A204.1 (cell line): ENCODE measurements at regions not wholly inside any gene's neighbourhood (a gene's known extent, or its start where the extent isn't known, plus 50 kb on each side); places are given as distances from the start of the nearest gene placed in this dataset.
"Not testable (repeated sequence)": the region's sequence is repeated elsewhere in the genome, so short reads cannot be mapped to it uniquely, and the experiment has no call there.

Experiments used
- FAIRE-seq: peaks from 2 replicates; lab custom pipeline; 2012; peaks lifted over from hg19 to GRCh38; lab: Jason Lieb, UNC

DNA sequence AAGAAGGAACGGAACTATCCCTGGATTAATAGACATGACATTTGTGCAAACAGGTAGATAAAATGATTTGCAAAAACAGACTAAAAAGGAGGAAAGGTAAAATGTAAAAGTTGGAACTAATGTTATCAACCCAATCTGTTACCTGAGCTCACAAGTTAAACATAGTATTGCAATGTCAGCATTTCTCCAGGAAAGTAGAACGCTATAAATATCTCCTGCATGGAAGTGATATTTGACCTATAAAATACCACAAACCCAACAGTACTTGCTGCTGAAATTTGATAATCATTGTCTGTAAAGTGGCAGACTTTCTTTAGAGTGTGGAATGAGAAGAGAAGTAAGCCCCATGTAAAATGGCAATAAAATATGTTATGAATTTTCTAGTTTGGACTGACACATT lies 1435.7 kb downstream of the LRFN5 start:
- no peak for FAIRE-seq

DNA sequence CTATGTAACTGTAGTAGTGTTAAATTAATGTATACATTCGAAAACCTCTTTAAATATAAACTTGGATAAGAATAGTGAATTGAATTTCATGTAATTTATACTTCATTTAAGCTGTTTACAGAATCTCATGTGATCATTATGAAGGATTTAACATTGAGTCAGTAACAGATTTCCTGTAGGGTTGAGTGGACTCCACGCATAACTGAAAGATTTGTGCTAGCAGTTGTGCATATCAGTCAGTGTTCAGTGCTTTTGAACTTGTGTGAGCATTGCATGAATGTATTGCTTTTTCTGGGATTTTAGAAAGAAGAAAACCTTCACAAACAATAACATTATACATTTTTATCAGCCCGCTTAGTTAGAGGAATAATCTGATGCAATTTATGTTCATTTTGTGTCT lies 1435.3 kb downstream of the LRFN5 start:
- no peak for FAIRE-seq

DNA sequence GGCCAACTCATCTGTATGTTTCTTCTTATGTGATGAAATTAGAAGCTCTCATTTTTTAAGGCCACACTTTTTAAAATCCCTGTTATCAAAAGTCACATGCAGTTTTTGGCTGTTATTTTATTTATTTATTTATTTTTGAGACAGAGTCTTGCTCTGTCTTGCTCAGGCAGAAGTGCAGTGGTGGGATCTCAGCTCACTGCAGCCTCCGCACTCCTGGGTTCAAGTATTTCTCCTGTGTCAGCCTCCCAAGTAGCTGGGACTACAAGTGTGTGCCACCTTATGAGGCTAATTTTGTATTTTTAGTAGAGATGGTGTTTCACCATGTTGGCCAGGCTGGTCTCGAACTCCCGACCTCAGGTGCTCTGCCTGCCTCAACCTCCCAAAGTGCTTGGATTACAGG lies 1434.5 kb downstream of the LRFN5 start:
- FAIRE-seq: no peak

DNA sequence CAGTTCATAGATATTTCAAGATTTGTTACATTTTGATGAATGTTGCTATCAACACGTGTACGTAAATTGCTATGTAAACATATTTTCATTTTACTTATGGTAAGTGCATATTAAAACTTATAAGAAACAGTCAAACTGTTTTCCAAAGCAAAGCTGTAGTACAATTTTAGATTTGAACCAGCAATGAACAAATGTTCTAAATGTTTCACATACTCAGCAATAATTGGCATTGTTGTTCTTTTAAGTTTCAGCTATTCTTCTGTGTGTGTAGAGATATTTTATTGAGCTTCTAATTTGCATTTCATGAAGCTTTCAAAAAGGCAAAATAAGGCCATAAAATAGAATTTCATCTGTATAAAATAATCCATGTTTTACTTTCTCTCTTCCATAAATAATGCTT lies 1433.2 kb downstream of the LRFN5 start:
- FAIRE-seq: no peak

DNA sequence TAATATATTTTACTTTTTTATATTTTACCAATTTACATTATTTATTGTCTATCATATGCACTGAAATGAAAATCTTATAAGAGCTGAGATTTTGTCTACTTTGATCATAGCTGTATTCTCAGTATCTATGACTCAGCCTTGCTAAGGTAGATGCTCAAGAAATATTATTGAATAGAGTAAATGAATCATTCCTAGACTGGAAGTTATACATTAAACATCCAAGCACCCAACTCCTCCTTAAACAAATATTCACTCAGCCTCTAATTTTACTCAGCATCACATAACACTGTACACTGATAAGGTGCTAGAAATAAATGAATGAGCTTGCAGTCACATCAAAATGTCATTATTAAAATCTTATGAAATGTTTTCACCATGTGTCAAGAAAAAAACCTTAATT lies 1424.9 kb downstream of the LRFN5 start:
- FAIRE-seq: no peak

DNA sequence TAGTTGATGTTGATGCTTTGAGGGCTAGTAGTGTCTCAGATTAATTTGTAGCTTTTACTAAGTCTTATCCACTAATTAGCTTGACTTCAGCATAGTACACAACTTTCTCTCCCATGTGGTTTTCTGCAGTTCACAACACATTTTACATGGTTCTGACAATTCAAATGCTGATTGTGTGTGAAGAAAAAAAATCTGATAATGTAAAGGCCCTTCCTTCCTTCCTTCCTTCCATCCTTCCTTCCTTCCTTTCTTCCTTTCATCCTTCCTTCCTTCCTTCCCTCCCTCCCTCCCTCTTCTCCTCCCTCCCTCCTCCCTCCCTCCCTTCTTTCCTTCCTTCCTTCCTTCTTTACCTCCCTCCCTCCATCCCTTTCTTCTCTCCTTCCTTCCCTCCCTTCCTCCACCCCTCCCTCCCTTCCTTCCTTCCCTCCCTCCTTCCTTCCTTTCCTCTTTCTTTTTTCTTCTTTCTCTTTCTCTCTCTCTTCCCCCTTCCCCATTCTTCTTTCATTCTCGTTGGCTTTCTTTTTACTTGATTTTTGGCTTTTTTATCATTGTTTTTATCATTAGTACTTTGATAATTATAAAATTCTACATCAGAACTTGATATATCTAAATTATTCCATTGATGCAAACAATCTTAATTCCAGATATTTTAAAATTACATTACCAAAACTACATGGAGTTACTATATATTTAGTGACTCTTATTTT lies 1415.6 kb downstream of the LRFN5 start:
- FAIRE-seq: no peak

DNA sequence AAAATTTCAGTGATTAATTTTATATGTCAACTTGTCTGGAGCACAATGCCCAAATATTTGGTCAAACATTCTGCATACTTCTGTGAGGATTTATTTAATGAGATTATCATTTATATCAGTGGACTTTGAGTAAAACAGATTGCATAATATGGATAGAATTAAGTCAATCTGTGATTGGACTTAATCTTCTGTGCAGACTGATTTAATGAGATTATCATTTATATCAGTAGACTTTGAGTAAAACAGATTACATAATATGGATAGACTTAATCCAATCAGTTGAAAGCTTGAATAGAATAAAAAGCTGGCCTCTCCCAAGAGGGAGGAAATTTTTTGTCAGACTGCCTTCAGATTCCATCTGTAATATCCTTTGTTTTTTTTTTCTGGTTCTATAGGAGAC lies 1413.2 kb downstream of the LRFN5 start:
- no peak for FAIRE-seq

DNA sequence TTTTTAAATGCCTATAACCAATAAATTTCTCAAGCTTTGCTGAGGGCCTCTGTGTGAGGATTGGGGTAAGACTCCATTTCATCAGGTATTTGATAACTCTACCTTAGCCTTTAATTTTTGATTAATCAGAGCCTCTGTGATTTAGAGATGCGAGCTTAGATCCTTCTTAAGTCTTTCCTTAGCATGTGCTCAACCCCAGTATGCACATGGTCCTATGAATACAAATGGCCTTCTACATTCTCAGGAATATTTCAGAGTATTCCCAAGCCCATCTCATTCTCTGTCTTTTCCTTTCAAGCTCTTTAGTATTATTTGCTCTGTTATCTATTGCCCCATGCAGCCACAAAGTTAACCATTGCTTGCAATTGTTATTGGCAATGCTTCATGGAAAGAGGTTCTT lies 1407.7 kb downstream of the LRFN5 start:
- no peak for FAIRE-seq

DNA sequence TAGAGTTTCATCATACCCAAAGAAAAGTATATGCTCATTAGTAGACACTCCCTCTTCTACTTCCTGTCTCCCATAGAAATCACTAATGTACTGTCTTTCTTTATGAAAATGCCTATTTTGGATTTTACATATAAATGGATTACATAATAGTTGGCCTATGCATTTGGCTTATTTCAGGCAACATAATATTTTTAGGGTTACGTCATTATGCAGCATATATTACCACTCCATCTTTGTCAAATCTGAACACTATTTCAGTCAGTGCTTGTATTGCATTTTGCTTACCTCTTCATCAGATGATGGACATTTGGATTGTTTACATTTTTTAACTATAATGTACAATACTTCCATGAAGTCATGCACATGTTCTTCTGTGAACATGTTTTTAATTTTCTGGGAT lies 1406.1 kb downstream of the LRFN5 start:
- FAIRE-seq: no peak

DNA sequence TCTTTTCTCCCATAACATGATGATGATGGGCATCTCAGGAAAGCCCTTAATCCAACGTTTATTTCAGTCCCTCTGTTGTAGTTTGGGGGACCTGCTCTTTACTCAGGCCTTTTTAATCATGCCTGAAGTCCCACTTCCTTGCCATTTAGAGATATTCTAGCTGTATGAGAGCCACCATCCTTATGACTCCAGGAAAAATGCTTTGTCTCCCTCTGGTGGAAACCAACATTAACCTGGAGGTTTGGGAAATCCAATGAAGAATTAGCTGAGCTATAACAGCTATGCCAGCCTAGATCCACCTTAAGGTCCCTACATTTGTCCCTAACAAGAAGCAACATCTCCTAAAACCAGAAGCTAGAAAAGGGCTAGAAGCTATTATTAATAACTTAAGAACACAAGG lies 1399.1 kb downstream of the LRFN5 start:
- FAIRE-seq: no peak

DNA sequence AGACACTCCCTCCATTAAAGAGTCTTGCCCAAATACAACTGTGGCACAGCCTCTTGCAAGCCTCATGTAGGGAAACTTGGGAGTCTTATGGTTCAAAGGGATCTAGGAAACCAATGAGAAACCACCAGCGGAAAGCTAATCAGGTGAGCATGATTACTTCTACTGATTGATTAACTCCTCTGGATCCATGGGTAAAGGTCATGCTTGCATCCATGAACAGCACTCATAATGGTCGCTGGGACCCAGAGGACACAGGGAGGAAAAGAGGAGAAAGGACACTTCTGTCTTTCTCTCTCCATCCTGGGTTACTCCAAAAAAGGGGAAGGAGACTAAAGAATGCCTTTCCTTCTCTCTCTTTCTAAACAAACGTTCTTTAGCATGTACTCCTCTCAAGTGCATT lies 1397.2 kb downstream of the LRFN5 start:
- no peak for FAIRE-seq

DNA sequence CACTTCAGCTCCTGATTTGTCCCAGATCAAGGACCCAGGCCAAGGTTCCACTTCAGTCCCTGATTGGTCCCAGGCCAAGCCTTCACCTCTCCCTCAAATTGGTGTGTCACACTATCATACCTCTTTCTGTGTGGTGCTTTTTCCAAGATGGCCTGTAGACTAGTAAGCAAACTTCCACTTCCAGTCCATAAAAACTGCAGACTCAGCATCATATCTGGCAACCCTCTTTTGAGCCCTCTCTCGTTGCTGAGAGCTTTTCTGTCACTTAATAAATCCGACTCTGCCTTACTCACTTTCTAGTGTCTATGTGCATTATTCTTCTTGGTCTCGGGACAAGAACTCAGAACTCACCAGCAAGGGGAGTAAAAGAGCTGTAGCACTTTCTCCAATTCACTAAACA lies 1395.1 kb downstream of the LRFN5 start:
- no peak for FAIRE-seq

DNA sequence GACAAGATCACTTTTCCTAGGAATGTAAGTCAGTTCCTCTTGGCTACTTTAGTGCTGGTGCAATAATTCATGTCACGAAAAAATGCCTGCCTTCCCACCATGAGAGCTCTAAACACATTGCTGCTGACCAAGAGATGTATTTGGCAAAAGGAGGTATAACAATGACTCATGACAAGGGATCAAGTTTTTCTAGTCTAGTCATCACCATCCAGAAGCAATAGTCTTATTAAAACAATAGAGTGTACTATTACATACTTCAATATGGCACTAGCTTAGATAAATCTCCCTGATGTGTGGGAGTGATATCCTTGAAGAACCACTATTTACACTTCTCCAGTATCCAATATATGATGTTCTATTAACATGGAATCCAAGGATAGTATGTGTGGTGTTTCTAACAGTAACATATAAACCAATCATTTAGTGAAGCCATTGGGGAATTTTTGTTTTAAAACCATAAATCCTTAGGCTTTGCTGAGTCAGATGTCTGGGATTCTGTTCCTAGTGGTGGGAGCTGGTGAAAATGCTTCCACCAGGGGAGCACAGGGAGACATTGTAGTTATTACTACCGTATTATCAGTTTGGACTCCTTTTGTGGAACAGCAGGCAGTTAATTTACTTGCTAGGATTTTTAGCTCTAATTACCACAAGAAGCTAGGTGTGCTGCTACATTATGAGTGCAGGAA lies 1387.5 kb downstream of the LRFN5 start:
- no peak for FAIRE-seq

DNA sequence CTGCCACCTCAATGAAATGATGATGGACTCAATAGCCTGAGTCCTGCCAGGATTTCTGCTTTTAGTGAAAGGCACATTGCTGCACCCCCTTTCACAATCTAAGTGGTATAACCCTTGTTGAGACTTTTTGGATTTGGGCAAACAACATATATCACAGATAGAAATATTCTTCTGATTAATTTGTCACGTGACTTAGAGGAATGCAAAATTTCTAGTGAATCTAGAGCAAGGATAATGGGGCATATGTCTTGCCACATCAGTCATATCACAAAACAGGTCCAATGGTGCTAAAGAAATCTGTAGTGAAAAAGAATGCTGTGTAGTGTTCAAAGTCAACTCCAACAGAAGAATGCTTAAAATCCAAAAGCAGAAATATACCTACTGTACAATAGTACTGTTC lies 1386.3 kb downstream of the LRFN5 start:
- no peak for FAIRE-seq

DNA sequence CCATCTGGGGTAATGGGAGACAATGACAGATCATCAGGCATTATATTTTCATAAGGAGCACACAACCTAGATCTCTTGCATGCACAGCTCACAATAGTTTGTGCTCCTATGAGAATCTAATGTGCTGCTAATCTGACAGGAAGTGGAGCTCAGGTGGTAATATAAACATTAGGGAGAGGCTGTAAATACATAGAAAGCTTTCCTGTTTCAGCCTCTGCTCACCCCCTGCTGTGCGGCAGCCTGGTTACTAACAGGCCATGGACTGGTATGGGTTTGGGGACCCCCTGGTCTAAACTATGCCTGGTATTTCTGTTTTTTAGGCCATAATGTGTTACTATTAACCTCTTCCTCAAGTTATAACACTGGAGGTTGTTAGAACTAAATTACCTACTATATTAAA lies 1373.7 kb downstream of the LRFN5 start:
- FAIRE-seq: no peak

DNA sequence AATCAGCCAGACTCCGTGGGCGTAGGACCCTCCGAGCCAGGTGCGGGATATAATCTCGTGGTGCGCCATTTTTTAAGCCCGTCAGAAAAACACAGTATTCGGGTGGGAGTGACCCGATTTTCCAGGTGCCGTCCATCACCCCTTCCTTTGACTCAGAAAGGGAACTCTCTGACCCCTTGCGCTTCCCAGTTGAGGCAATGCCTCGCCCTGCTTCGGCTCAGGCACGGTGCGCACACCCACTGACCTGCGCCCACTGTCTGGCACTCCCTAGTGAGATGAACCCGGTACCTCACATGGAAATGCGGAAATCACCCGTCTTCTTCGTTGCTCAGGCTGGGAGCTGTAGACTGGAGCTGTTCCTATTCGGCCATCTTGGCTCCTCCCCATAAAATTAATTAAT lies 1366.5 kb downstream of the LRFN5 start:
- FAIRE-seq: not testable (repeated sequence)

DNA sequence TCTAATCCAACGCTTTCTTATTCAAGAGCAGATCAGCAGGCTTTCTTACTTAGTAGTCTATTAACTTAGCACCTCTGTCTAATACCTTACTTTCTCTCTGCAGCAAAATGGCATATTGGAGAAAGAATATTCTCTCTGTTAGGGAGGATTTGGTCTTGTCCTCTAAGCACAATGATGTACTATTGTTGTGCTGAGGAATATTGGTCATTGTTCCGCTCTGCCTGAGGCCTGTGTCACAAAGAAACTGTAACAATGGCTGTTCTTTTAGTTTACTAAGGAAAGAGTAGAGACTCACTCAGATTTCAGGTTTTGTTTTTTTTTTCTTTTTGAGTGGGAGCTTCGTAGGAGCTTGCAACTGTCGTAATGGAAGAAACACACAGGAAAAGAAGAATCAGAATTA lies 1358.8 kb downstream of the LRFN5 start:
- FAIRE-seq: no peak

DNA sequence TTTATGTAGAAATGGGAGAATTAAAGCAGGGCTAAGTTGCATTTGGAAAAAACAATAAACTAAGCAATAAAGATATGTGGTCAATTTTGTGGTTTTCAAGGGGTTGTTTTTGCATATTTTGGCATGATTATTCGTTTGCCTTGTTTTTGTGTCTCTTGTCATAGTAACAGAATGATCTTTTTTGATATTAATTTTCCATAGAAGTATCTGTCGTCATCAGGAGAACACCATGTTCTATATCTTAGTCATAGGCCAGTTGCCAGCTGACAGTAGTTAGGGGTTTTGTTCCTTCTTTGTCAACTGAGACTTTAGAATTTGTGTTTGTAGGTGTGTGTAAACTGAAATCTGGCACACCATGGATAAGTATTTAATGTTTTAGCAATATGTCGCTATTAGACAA lies 1354.8 kb downstream of the LRFN5 start:
- no peak for FAIRE-seq

DNA sequence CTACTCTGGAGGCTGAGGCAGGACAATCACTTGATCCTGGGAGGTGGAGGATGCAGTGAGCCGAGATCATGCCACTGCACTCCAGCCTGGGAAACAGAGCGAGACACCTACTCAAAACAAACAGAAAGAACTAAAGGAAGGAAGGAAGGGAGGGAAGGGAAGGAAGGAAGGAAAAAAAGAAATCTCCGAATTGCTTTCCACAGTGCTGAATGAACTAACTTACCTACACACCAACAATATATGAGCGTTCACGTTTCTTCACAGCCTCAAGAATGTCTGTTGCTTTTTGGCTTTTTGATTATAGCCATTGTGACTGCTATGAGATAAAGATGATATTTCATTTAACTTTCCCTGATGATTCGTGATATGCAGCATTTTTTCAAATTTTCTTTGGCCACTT lies 1343.7 kb downstream of the LRFN5 start:
- no peak for FAIRE-seq

DNA sequence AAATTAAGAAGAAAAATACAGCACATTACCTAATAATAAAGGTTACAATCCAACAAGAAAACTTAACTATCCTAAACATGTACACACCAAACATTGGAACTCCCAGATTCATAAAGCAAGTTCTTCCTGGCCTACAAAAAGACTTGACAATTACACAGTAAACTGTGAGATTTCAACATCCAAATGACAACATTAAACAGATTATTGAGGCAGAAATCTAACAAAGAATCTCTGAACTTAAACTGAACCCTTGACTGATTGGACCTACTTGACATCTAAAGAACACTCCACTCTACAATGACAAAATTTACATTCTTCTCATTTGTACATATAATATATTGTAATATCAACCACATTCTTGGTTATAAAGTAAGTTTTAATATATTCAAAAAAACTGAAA lies 1341.3 kb downstream of the LRFN5 start:
- FAIRE-seq: no peak

DNA sequence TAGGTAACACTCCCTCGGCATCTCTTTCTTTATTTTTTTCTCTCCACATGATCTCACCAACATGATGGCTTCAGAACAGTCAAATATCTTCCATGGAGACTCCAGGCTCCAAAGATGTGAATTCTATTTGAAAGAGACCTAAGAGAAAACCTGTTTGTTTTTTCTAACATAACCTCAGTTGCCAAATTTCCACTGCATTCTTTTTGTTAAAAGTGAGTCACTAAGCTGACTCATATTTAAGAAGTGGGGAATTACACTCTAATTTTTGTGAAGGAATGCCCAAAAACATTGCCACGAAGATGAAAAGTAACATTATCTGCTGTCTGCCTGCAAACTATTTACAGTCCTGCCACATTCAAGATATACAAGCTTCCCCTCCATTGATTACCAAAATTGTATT lies 1337.6 kb downstream of the LRFN5 start:
- no peak for FAIRE-seq

DNA sequence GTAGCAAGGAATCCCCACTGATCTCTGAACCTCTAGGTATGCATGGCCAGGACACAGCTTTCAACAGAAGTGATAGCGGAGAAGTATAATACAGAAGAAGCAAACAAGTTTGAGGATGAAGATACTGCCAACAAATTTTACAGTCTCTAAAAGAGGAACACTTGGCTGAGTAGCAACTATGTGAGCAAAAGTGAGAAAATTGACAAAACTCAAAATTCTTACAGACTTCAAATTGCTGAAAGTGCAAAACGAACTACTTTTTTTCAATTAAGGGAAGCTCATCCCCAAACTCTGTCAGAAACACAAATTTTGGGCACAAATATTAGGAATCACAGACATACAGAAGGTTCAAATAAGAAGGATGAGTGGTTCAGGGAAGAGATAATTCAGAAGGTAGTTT lies 1324.6 kb downstream of the LRFN5 start:
- FAIRE-seq: no peak

DNA sequence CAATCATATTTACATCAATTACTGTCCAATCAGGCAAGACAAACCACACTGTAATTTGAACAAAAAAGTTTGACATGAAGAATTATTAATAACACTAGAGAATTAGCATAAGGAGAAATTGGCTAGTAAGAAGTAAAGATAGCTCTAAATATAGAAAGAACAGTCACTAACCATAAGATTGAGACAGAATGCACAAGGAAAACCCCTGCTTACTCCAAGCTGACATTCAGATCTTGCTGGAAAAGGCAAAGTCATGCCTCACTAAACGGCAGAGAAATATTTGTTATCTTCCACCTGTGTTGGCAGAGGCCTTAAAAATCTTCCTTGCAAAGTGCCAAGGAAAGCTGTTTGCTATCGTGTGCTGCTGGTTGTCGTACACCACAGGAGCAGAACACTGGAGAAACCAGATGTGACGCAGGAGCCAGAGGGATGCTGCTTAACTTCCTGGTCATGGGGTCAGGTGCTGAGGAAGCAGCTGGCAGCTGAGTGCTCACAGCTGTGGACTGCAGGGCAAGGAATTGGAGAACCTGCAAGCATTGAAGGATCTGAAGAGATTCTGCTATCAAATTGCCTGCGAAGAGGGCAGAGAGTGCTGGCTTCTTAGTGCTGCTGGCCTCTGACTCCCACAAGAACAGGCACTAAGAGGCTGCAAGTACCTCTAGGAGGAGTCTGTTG lies 1323.3 kb downstream of the LRFN5 start:
- no peak for FAIRE-seq

DNA sequence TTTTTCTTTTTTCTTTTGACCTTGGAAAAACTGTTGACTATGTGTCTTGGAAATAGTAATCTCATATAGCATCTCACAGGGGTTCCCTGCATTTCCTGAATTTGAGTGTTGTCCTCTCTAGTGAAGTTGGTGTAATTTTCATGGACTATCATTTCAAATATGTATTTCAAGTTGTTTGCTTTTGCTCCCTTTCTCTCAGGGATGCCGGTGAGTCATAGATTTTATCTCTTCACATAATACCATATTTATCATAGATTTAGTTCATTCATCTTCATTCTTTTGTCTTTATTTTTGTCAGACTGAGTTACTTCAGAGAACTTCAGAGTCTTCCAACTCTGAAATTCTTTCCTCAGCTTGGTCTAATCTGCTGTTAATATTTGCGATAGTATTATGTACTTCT lies 1320.6 kb downstream of the LRFN5 start:
- FAIRE-seq: no peak
